Tongue (tissue), 1 donor: ENCODE measurements at regions not wholly inside any gene's neighbourhood (a gene's known extent, or its start where the extent isn't known, plus 50 kb on each side); places are given as distances from the start of the nearest gene placed in this dataset. TPM values are rescaled to one million over a fixed set of nuclear protein-coding genes. Genes with fewer than 3 reads are reported as not detected.

Experiments
- small RNA-seq: library from RNA; depleted of rRNA; stranded (forward); fragments of <200 nt; gene quantifications from one replicate; pipeline ENCODE3, GENCODE V24; 2014; ENCODE audit warnings: low replicate concordance

Small RNA genes lying in the stretch of these regions (small RNA-seq; reads per million reads assigned to genes)
- not detected for gene AC019129.1
